Activated CD4-positive, alpha-beta T cell treated with anti-CD3 and anti-CD28 coated beads for 36 hours (primary cell): ENCODE measurements at regions not wholly inside any gene's neighbourhood (a gene's known extent, or its start where the extent isn't known, plus 50 kb on each side); places are given as distances from the start of the nearest gene placed in this dataset.

Experiments used
- ATAC-seq: fragments of 200-7000 bp; cut with Tn5 transposase; one replicate; pipeline ENCODE4 v1.10.0; 2021; ENCODE audit warnings: mild to moderate bottlenecking, moderate library complexity
- CTCF ChIA-PET: fragments of 350-600 bp; sonication (Branson Sonifier 250); formaldehyde crosslinking; loops from one replicate; lab custom pipeline; 2021; ENCODE audit warnings: antibody characterized with exemption; lab: Charles Lee
- POLR2A ChIA-PET: fragments of 350-600 bp; sonication (Branson Sonifier 250); formaldehyde crosslinking; loops from one replicate; lab custom pipeline; 2021; ENCODE audit warnings: antibody characterized with exemption, inconsistent platforms; lab: Charles Lee
- DNase-seq: peaks from one replicate; pipeline ENCODE4 v3.0.0-alpha.2; 2020
- H3K27ac Mint-ChIP-seq: one replicate; pipeline ENCODE4 v1.8.0; 2021; ENCODE audit warnings: mixed read lengths
- H3K27me3 Mint-ChIP-seq: one replicate; pipeline ENCODE4 v1.8.0; 2021; ENCODE audit warnings: mixed read lengths
- H3K36me3 Mint-ChIP-seq: one replicate; pipeline ENCODE4 v1.8.0; 2021; ENCODE audit warnings: low read depth, mixed read lengths
- H3K4me1 Mint-ChIP-seq: one replicate; pipeline ENCODE4 v1.8.0; 2021; ENCODE audit warnings: mixed read lengths
- H3K4me3 Mint-ChIP-seq: one replicate; pipeline ENCODE4 v1.8.0; 2021; ENCODE audit warnings: mild to moderate bottlenecking, moderate library complexity, mixed read lengths
- H3K9me3 Mint-ChIP-seq: one replicate; pipeline ENCODE4 v1.8.0; 2021; ENCODE audit warnings: low read depth, mixed read lengths
- intact Hi-C, 2 experiments: fragments of 100-400 bp; cut with DNase I in 1 of 2; cut with micrococcal nuclease in 1 of 2; formaldehyde crosslinking; loops; one replicate each; pipeline versions ENCODE4 v1.14.2 to v1.15.1; 2022 to 2024; cut with DNase I, micrococcal nuclease

GRCh38 chr2:128396500-128396891, 77.8 kb upstream of the HS6ST1 start:
- Mint-ChIP-seq H3K9me3 (no peaks in the 10 kb centered on the region), H3K27ac (no peak overlapping the region), H3K36me3 (no peaks in the 10 kb centered on the region), H3K4me1 (no peaks in the 10 kb centered on the region), H3K27me3 (peaks cover 8% of the 10 kb centered on the region), H3K4me3 (no peak overlapping the region)
- POLR2A ChIA-PET: no interaction called here
- intact Hi-C loops: no loop called here
- CTCF ChIA-PET: no interaction called here
- ATAC-seq (no peak), DNase-seq (no peak)

GRCh38 chr2:128396946-128397345, 78.3 kb upstream of the HS6ST1 start:
- H3K27me3 Mint-ChIP-seq: peaks cover 8% of the 10 kb centered on the region
- no peaks in the 10 kb centered on the region for H3K9me3 Mint-ChIP-seq
- DNase-seq: no peak
- intact Hi-C loops: no loop called here
- POLR2A ChIA-PET: no interaction called here
- no peaks in the 10 kb centered on the region for H3K36me3 Mint-ChIP-seq
- CTCF ChIA-PET: no interaction called here
- H3K27ac Mint-ChIP-seq: no peak overlapping the region
- no peaks in the 10 kb centered on the region for H3K4me1 Mint-ChIP-seq
- no peak for ATAC-seq
- no peak overlapping the region for H3K4me3 Mint-ChIP-seq

- CTCF ChIA-PET: interaction anchor here (0.9 kb wide), 1 partner anchor 11 kb away, joined by 3 read pairs; no protein-coding TSS in a partner anchor
- intact Hi-C loops: no loop called here
- no peak for ATAC-seq
- H3K27ac Mint-ChIP-seq: no peak overlapping the region
- H3K4me1 Mint-ChIP-seq: no peaks in the 10 kb centered on the region
- no peaks in the 10 kb centered on the region for H3K36me3 Mint-ChIP-seq
- no peak for DNase-seq
- no peaks in the 10 kb centered on the region for H3K9me3 Mint-ChIP-seq
- H3K4me3 Mint-ChIP-seq: no peak overlapping the region
- POLR2A ChIA-PET: no interaction called here
- peaks cover 8% of the 10 kb centered on the region for H3K27me3 Mint-ChIP-seq
These were observed 80.6 kb upstream of the HS6ST1 start for GRCh38 chr2:128399256-128399655.

- ChIA-PET CTCF (interaction anchor here (0.9 kb wide), 1 partner anchor 12 kb away, joined by 3 read pairs; no protein-coding TSS in a partner anchor), POLR2A (no interaction called here)
- H3K36me3 Mint-ChIP-seq: no peaks in the 10 kb centered on the region
- H3K27ac Mint-ChIP-seq: no peak overlapping the region
- peaks cover 8% of the 10 kb centered on the region for H3K27me3 Mint-ChIP-seq
- H3K4me3 Mint-ChIP-seq: no peak overlapping the region
- ATAC-seq: no peak
- no peaks in the 10 kb centered on the region for H3K4me1 Mint-ChIP-seq
- intact Hi-C loops: no loop called here
- no peak for DNase-seq
- no peaks in the 10 kb centered on the region for H3K9me3 Mint-ChIP-seq
These were observed 81.1 kb upstream of the HS6ST1 start for GRCh38 chr2:128399690-128400291.

- CTCF ChIA-PET: interaction anchor here (0.6 kb wide), 1 partner anchor 536 kb away, joined by 3 read pairs; no protein-coding TSS in a partner anchor
- POLR2A ChIA-PET: no interaction called here
- ATAC-seq: no peak
These were observed 83.0 kb upstream of the HS6ST1 start for GRCh38 chr2:128401680-128402079.

GRCh38 chr2:128402911-128403670, 84.4 kb upstream of the HS6ST1 start:
- ATAC-seq (no peak), DNase-seq (no peak)
- intact Hi-C loops: no loop called here
- Mint-ChIP-seq H3K36me3 (no peaks in the 10 kb centered on the region), H3K27ac (no peak overlapping the region), H3K27me3 (peaks cover 8% of the 10 kb centered on the region), H3K9me3 (no peaks in the 10 kb centered on the region), H3K4me1 (no peaks in the 10 kb centered on the region), H3K4me3 (no peak overlapping the region)
- ChIA-PET POLR2A (no interaction called here), CTCF (no interaction called here)

More at GRCh38 chr2:128401680-128402079, 83.0 kb upstream of the HS6ST1 start:
- no peaks in the 10 kb centered on the region for H3K4me1 Mint-ChIP-seq
- intact Hi-C loops: no loop called here
- DNase-seq: no peak
- H3K9me3 Mint-ChIP-seq: no peaks in the 10 kb centered on the region
- H3K36me3 Mint-ChIP-seq: no peaks in the 10 kb centered on the region
- H3K4me3 Mint-ChIP-seq: no peak overlapping the region
- H3K27me3 Mint-ChIP-seq: peaks cover 8% of the 10 kb centered on the region
- H3K27ac Mint-ChIP-seq: no peak overlapping the region

GRCh38 chr2:128403814-128404708, 85.4 kb upstream of the HS6ST1 start:
- ATAC-seq: no peak
- CTCF ChIA-PET: no interaction called here
- no peaks in the 10 kb centered on the region for H3K36me3 Mint-ChIP-seq
- H3K4me1 Mint-ChIP-seq: no peaks in the 10 kb centered on the region
- no peak overlapping the region for H3K27ac Mint-ChIP-seq
- POLR2A ChIA-PET: no interaction called here
- H3K9me3 Mint-ChIP-seq: no peaks in the 10 kb centered on the region
- H3K27me3 Mint-ChIP-seq: peaks cover 6% of the 10 kb centered on the region
- intact Hi-C loops: no loop called here
- H3K4me3 Mint-ChIP-seq: no peak overlapping the region
- DNase-seq: no peak

GRCh38 chr2:128404709-128405466, 86.2 kb upstream of the HS6ST1 start:
- POLR2A ChIA-PET: no interaction called here
- H3K36me3 Mint-ChIP-seq: no peaks in the 10 kb centered on the region
- no peak overlapping the region for H3K4me3 Mint-ChIP-seq
- no peaks in the 10 kb centered on the region for H3K9me3 Mint-ChIP-seq
- CTCF ChIA-PET: interaction anchor here (0.6 kb wide), 1 partner anchor 271 kb away, joined by 3 read pairs; no protein-coding TSS in a partner anchor
- no peak overlapping the region for H3K27ac Mint-ChIP-seq
- DNase-seq (no peak), ATAC-seq (no peak)
- no peaks in the 10 kb centered on the region for H3K4me1 Mint-ChIP-seq
- intact Hi-C loops: no loop called here
- peaks cover under 1% of the 10 kb centered on the region for H3K27me3 Mint-ChIP-seq

GRCh38 chr2:128405467-128405900, 86.8 kb upstream of the HS6ST1 start:
- no peak for ATAC-seq
- H3K27me3 Mint-ChIP-seq: no peaks in the 10 kb centered on the region
- CTCF ChIA-PET: interaction anchor here (0.6 kb wide), 1 partner anchor 271 kb away, joined by 3 read pairs; no protein-coding TSS in a partner anchor

GRCh38 chr2:128405981-128406613, 87.4 kb upstream of the HS6ST1 start:
- intact Hi-C loops: no loop called here
- Mint-ChIP-seq H3K4me1 (no peaks in the 10 kb centered on the region), H3K27ac (no peak overlapping the region), H3K36me3 (no peaks in the 10 kb centered on the region), H3K27me3 (no peaks in the 10 kb centered on the region), H3K4me3 (no peak overlapping the region), H3K9me3 (no peaks in the 10 kb centered on the region)
- no peak for ATAC-seq
- DNase-seq: no peak
- ChIA-PET CTCF (no interaction called here), POLR2A (no interaction called here)

More at GRCh38 chr2:128405467-128405900, 86.8 kb upstream of the HS6ST1 start:
- no peak overlapping the region for H3K27ac Mint-ChIP-seq
- intact Hi-C loops: no loop called here
- no peaks in the 10 kb centered on the region for H3K36me3 Mint-ChIP-seq
- no peak overlapping the region for H3K4me3 Mint-ChIP-seq
- POLR2A ChIA-PET: no interaction called here
- no peaks in the 10 kb centered on the region for H3K9me3 Mint-ChIP-seq
- no peaks in the 10 kb centered on the region for H3K4me1 Mint-ChIP-seq
- DNase-seq: no peak
